NCI-H2029 (cell line): ENCODE measurements at regions not wholly inside any gene's neighbourhood (a gene's known extent, or its start where the extent isn't known, plus 50 kb on each side); places are given as distances from the start of the nearest gene placed in this dataset.

ENCODE experiments used
- DNase-seq: peaks from one replicate; lab custom pipeline; 2025; lab: John Stamatoyannopoulos, UW

DNA sequence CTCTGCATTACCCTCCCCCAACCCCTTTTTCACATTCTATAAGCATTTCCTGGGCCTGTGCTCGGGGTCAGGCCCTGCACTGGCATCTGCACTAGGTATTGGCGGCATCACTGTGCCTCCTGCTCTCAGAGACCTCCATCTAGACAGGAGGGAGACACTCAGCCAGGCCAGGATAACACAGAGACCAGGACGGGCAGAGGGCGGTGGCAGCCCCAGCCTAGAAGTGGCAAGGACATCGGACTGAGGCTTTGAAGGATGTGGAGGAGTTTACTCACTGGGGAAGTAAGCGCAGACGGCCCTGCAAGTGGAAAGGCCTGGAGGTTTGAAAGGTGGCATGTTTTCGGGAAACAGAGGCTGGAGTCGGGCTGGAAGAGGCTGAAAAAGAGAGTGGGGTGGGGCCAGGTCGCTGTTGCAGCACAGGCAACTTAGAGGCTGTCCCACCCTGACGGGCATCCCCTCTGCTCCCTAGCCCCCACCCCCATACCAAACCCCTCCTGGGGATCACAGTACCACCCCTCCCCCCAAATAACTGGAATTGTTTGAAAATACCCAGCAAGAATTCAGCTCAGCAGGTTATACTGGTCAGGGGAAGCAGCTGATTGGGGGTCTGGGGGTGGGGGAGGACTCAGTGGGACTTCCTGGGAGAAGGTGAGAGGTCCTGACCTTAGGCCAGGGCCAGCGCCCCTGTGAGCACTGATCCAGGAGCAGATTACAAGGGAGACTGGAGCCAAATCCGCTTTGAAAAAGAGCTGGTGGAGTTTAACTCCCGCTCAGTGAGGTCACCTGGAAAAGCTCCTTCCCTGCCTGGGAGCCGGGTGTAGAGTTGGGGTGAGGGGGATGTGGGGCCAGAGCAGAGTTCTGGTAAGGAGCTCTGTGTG, 121.8 kb upstream of the WNT4 start:
- DNase-seq = no peak

DNA sequence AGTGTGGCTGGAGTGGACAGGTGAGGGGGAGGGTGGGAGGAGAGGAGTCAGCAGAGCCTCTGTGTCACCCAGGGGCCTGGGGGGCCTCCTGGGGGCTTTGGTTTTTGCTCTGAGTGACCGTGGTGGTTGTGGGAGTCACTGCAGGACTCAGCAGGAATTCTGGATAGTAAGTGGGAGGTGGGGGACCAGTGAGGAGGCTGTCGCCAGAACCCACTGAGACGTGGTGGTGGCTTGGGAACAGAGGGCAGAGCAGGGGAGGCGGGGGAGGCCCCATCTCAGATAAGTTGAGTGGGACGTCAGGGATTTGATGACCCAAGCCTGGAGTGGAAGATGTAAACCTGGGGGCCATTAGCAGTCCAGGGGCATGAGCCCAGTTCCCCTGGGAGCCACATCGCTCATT, 123.2 kb upstream of the WNT4 start:
- DNase-seq = no peak

DNA sequence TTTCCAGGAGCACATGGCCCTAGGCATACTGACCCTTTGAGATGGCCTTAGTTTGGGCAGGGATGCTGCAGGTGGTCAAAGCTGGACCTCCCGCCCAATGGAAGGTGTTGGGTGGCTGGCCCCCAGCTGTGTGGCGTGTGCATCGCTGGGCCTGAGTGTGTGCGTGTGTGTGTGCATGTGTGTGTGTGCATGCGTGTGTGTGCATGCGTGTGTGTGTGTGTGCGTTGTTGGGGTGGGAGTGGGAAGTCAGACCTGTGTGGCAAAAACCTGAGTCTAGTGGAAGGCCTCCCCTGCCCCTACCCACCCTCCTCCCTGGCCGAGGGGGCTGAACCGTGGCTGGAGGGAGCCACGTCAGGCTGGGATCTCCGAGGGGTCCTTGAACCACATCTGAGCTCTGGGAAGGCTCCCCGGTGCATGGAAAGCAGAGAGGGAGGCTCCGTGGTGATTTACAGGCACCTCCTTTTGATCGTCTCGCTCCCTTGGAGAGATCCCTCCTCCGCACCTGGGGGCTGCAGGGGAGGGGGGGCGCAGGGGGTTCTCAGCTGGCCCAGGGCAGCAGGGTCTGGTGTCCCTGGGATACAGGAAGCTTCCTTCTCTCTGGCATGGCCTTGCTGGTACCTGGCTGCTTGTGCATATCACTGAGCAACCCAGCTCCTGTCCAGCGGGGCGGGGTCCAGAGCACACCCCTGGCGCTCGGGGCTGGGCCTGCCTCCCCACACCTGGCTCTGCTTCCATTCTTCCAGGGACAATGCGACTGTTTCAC, 124.7 kb upstream of the WNT4 start:
- no peak for DNase-seq

DNA sequence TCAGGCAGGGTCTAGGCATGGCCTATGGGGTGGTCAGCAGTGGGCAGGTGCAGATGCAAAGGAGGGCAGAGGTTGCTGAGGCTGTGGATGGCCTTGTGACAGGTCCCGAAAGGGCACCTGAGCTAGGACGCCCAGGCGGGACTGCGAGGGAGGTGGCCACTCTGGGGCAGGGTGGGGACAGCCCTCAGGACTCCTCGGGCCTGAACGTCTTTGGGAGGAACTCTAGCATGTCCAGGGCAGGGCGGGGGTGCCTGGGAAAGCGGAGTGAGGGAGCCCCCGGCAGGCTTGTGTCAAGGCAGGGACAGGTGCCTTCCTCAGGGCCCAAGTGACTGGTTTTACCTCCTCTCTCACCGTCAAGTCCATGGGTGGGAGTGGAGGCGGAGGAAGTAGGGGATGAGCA, 125.4 kb upstream of the WNT4 start:
- no peak for DNase-seq

DNA sequence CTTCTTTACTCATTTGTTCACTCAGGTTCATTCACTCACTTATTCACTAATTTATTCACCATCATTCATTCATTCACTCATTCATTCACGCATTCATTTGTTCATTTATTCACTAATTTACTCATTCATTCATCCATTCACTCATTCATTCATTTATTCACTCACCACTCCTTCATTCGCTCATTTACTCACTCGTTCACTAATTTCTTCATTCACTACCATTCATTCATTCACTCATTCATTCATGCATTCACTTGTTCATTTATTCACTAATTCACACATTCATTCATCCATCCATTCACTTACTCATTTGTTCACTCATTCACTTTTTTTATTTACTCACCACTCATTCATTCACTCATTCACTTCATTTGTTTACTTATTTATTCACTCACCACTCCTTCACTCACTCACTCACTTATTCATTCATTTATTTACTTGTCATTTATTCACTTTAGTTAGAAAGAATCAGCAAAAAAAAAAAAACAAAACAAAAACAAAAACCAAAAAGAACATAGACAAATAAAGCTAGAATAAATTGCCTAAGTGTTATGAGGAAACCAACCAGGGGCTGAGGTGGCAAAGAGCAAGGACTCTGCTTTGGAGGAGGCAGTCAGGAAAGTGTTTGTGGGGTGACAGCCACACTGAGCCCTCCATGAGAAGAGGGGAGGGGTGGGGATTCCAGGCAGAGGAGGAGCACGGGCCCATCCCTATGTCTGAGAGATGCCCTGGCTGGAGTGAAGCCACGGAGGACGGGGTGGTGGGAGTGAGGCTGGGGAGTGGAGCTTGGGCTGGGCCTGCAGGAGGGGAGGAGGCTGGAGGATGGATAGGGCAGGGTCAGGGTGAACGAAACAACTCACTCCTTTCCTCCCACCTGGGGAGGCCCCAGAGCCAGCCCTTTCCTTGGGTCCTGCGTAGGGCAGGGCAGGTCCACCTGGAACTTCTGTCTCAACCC, 129.2 kb upstream of the WNT4 start:
- no peak for DNase-seq

DNA sequence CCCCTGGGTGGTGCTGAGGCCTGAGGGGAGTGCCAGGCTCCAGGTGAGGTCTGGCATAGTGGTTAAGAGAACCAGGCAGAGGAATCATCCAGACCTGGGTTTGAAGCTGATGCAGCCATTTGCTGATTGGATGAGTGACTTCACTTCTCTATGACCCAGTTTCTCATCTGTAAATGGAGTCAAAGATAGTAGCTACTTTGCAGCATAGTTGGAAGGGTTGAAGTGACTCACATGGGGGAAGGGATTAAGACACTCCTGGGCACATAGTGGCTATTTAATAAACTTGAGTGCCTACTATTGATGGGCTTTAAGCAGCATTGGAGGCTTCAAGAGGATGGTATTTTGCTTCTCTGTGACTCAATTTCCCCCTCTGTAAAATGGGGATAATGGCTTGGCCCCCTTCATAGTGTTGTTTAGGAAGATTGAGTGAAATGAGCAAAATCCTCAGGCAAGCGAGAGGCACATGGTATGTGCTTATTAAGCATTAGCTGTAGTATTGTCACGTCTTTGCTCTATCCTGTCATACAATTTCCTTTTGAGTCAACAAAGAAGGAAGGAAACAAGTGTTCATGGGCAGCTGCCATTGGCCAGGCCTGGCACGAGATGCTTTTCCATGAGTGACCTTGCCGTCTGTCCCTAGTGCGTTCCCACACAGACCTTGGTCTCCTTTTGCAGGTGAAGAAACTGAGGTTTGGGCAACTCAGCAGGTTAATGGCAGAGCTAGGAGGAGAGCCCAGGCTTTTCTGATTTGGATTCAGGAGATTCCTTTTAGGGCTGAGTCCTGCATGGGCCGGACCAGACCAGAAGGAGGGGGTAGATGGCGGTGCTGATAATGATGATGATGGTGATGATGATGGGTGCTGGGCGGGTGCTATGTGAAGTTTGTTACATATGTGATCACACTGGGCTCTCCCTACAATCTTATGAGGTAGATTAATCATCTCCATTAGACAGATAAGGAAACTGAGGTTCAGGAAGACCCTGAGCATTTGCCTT, 131.1 kb upstream of the WNT4 start:
- DNase-seq = no peak

DNA sequence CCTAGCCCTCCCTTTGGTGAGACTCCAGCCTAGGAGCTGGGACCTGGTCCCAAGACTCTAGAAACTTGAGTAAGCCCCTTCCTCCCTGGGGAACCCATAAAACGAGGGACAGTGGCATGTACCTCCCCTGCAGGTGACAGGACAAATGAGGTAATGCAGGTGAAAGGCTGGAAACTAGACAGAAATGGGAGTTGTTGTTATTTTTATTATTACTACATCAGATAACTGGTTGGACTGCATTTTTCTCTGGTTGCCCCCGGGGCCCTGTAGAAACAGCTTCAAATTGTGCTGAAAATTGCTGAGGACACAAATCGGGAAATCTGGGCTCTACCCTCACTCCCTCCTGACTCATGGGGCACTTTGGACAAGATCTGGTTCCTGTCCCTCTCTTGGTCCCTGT, 132.3 kb upstream of the WNT4 start:
- no peak for DNase-seq

DNA sequence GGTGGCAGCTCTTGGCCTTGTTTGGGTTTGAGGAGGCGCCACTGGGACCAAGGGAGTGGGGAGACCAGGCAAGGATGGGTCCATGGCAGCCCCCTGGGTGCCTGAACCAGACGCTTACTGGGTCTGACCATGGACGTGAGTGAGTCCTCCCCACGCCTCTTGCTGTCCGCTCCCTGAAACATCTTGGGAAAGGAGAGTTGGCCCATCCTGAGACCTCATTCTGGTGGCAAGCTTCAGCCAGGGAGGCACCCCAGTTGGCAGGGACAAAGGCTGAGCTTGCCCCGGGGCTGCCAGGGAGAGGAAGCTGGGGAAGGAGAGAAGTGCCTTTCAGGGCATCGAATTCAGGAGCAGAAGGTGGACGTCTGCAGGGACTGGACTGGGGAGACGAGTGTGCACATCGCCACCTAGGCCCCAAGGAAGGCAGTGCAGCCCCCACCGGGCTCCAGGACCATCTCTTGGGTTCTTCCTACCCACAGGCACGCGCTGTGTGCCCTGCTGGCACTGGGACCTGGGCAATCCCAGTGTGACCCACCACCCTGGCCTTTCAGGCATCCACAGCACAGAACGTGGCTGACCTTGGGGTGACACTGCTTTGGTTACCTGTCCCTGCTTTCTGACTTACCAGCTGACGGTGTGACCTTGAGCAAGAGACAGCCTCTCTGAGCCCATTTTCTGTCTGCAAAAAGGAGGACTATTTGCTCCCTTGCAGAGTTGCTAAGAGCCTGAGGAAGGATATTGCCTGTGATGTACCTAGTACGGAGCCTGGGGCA, 132.9 kb upstream of the WNT4 start:
- peak; percentile 14 for DNase-seq

DNA sequence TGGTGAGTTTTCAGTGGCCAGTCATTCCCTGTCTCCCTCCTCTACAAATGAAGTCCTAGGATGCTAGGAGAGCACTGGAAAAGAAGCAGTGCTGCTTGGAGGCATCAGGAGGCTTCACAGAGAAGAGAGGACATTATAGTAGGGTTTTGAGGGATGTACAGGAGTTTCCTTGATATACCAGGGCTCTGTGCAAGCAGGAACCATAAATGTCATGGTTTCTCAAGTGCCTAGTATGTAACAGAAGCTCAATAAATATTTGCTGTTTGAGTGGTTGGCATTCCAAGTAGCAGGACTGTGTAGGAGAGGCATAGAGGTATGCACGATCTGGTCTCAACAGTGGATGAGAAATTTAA, 133.5 kb upstream of the WNT4 start:
- no peak for DNase-seq

DNA sequence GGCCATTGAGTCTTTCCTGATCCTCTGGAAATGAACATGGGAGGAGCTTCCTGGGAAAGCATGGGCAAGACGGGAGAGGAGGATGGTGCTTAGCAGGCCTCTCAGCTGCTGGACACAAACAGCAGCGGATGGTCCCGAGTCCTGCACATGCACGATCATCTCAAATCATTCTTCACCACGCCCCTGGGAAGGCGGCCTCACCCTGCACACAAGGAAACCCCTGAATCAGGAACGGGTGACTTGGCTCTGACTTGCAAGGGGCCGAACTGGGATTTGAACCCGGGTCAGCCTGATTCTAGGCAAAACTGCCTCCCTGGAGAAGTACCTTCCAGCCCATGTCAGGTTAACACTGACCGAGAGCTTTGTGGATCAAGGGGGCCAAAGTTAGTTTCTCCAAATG, 134.8 kb upstream of the WNT4 start:
- no peak for DNase-seq

DNA sequence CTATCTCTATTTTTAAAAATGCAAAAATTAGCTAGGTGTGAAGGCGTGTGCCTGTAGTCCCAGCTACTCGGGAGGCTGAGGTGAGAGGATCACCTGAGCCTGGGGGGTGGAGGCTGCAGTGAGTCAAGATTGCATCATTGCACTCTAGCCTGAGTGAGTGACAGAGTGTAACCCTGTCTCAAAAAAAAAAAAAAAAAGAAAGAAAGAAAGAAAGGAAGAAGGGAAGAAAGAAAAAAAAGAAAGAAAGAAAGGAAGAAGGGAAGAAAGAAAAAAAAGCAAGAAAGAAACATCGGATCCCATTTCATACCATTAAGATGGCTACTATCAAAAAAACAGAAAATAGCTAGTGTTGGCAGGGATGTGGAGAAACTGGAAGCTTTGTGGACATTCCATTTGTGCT, 136.8 kb upstream of the WNT4 start:
- DNase-seq = no peak

DNA sequence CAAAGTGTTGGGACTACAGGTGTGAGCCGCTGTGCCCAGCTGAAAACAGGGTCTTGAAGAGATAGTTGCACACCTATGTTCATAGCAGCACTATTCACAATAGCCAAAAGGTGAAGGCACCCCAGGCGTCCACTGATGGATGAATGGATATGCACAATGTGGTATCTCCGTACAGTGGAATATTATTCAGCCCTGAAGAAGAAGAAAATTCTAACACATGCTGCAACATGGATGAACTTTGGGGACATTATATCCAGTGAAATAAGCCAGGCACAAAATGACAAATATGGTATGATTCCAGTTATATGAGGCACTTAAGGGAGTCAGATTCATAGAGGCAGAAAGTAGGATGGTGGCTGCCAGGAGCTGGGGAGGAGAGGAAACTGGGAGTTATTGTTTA, 137.6 kb upstream of the WNT4 start:
- no peak for DNase-seq

DNA sequence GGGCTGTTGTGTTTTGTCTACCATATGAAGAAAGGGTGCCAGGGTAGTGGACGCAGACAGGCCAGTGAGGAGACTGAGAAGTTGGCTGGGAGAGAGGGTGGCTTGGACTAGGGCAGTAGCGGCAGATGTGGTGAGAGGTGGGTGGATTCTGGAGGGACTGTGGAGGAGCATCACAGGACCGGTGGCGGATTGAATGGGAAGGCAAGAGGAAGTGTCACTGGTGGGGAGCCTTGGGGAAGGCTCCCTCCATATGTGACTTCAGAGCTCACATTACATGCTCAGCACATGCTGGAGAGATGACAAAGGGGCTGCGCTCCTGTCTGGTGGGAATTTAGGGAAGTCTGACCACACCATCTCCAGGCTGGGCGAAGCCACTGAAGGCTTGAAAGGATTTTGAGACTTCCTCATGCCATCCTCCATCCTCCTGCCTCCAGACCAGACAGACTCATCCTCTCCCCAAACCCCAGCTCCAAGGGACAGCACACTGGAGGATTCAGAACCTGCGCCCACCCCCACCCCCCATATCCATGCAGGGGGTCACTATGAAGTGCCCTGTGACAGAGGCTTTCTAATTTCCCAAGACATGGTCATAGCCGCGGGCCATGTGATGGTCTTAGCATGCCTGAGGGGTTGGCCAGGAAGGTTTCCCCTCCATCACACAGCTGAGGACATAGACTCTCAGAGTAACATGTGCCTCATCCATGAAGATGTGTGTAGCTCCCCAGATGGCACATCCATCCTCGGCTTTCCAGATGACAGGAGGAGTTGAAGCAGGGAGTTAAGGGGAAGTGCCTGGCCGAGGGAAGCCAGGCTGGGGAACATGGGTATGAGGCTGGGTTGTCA, 138.8 kb upstream of the WNT4 start:
- DNase-seq = no peak

DNA sequence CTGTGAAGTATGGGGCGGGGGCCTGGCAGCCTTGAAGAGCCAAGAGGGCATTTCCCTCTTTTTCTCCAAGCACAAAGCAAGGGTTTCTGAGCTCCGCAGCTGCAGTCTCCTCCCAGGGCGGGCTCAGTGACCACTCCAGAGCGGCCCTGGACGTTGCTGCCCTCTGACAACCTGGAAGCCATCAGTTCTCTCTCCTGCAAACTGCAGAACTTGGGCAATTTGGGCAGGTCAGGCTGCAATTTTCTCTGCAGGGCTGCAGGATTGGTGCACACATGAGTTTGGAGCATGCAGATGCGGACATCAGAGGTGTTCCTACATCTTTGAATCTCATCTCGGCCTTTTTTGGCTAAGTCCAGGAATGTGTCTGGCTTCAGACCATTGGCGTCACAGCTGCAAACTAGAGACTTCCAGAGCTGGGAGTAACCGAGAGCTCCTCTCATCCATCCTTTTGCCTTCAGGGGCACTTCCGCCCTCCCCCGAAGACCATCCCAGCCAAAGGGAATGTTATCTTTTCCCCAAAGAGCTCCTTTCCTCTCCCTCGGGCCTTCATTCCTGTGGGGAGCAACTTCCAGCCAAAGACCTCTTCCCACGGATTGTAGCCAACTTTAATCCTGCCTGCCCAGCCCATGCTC, 139.6 kb upstream of the WNT4 start:
- no peak for DNase-seq

DNA sequence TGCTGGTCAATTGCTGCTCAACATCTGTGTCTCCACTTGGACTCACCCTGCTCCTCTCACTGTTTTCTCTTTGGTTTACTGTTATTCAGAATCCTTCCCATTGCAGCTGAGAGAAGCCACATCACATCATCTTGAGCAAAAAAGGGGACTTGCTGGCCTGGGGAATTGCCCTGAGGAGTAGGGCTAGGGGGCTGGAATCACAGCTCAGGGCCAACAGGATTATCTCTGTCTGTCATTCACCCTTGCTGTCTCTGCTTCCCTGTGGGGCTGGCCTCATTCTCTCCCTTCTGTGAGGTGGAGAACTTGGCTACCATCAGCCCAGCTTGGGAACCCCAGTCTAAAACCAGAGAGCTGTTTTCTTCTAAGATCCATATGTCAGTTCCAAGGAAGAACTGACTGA, 140.7 kb upstream of the WNT4 start:
- DNase-seq = no peak

DNA sequence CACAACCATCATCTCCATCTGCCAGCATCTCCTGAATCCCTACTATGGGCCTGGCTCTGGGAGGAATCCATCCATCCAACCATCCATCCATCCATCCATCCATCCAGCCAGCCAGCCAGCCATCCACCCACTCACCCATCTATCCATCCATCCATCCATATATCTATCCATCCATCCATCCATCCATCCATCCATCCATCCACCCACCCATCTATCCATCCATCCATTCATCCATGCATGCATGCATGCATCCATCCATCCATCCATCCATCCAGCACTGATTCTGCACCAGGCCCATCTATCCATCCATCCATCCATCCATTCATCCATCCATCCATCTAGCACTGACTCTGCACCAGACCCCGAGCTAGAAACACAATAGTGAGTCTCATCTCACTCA, 141.3 kb upstream of the WNT4 start:
- no peak for DNase-seq

DNA sequence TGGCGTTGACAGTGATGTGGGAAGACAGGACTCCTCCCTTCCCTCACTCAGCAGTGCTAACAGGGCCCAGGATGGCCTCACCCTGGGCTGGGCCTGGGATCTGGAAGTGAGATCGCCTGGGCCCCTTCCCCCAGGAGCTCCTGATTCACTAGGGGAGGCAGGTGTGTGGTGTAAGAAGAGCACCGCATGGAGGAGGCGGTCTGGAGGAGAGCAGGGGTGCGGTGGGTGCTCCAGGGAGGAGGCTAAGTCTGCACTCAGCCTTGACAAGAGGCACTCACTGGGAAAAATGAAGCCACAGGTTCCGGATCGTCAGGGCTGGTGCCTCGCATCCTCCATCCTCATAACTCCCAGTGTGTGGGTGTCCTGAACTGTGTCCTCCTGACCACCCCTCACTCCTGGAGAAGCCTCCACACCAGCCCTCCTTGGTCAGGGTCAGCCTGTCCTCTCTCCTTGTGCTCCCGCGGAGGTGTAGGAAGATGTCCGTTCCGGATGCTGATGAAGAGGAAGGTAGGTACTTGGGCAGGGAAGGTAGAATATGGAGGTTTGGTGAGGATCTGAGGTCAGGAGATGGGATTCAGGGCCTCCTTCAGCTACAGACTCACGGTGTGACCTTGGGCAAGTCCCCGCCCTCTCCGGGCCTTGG, 142.1 kb upstream of the WNT4 start:
- no peak for DNase-seq
